ENCODE measurements at regions not wholly inside any gene's neighbourhood (a gene's known extent, or its start where the extent isn't known, plus 50 kb on each side); places are given as distances from the start of the nearest gene placed in this dataset.
"Not testable (repeated sequence)": the region's sequence is repeated elsewhere in the genome, so short reads cannot be mapped to it uniquely, and the experiment has no call there.

DNA sequence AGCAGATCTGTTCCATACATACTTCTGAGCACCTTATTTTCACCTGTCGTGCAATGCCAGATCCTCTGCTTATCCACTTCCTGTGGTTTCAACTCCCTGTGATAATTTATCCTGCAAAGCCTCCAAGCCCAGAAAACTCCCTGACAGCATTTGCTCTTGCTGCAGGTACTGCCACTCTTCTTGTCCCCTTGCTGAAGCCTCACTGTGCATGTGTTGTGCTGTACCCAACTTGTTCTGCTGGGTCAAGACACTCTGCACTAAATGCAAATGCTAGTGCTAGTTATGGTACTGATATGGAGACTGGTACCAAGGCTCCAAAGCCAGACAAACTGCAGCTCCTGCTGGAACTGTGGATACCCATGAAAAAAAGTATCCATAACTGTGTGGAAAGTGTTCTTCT lies 315.4 kb upstream of the MIR17HG start:
- no peak for DNase-seq

DNA sequence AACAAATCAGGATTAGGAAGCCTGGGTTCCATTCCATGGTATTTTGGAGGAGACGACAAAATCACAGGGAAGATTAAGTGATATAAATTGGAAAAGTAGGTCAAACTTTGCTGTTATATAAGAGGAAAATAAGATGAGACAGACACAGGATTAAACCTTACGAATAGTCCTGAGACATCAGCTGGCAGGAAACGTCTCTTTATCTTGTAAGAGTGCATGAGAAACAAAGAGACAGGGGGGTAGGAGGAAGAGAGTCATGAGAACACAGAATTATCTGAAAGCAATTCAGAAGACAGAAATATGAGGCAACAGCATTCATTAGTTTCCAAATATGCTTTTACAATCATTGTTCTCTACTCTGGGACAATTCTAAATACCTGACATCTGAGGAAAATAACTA lies 310.6 kb upstream of the MIR17HG start:
- DNase-seq, result no peak

DNA sequence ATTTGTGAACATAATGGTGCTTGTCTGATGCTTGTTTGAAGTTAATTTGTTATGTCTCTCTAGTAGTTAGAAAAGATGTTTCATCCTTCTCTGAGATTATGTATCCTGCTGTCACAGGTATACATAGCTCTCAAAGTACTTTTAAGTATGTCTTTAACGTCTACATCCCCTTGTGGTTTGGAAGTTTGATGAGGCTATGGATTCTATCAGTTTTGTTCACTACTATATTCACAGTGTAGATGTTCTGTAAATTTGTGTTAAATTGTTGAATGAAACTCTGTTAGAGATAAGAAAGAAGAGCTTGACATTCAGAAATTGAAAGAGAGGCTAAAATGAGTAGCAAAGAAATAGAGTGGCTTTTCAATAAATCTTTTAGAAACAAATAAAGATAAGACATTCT lies 304.6 kb upstream of the MIR17HG start:
- no peak for DNase-seq

DNA sequence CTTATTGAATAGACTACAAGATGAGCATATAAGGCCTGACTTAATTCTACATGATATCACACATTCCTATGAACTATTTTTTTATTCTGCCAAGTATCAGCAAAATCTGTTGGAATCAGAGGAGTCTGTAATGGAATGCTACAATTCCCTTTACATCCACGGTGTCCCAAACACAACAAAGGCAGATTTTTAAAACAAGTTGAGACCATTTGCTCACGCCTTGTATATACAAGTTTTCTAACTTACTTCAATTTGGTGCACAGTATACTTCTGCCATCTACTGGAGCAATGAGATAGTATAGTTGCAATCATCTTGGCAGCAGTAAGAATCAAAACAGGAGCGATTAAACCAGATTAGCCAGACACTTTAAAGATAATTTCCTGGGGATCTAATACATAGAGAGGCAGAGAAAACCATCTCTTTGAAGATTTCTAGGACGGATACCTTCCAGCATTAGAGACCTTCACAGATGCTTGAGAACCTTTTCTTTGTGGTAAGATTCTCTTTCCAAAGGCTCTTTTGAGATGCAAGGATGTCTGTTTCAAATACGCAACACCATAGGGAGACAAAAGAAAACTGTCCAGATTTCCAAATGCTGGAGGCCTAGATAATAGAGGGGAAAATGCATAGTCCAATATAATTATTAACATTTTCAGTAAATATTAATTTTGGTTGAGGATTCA lies 302.0 kb upstream of the MIR17HG start:
- peak; percentile 10 for DNase-seq

DNA sequence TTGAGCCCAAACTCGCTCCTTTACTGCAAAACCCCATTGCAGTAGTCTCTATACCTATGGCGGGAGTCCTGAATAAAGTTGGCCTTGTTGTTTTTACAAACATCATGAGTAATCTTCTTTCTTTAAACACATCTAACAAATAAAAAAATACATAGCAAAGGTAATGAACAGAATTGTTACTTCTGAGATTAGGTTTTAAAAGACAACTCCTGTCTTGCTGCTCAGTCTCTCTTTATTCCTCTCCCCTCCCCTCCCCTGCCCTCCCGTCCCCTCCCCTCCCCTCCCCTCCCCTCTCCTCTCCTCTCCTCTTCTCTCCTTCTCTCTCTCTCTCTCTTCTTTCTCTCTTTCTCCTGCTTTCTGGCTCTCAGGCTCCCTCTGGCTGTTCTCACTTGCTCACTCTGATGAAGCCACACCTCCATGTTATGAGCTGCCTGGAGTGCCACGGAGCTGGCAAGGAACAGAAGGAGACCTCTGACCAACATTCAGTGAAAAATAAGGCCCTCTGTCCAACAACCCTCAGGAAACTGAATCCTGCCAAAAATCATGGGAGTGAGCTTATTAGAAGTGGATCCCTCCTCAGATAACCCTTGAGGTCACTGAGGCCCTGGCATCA lies 300.7 kb upstream of the MIR17HG start:
- no peak for DNase-seq

DNA sequence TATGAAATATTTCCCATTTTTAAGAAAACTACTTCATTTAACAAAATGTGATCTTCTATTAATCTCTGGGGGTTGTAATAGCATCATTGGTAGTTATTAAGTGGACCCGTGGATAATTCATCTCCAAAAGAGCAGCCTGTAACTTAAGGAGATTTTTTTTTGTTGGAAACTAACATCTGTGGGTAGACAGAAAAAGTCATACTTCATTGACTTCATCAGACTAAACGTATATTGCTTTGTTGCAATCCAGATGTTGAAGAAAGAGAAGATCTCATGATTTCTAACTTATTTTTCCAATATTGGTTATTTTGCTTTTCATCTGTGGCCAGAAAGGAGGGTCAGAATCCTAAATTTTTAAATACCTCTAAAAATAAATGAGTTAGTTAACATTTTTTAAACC lies 296.5 kb upstream of the MIR17HG start:
- no peak for DNase-seq

DNA sequence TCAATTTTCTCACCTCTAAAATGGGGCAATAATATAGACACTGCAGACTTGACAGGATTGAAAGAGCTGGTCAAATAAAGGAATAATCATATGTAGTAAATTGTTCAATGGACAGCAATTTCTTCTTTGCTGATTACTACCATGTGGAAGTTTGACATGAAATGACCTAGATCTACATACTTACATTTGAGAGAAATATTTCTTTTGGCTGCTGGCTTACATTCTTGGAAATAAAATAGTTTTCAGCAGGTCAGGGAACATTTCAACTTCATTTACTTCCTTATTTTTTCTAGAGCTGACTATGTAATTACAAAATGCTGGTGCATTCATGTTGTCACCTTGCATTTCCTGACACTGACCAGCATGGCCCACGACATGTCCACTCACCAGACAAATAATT lies 294.6 kb upstream of the MIR17HG start:
- no peak for DNase-seq

DNA sequence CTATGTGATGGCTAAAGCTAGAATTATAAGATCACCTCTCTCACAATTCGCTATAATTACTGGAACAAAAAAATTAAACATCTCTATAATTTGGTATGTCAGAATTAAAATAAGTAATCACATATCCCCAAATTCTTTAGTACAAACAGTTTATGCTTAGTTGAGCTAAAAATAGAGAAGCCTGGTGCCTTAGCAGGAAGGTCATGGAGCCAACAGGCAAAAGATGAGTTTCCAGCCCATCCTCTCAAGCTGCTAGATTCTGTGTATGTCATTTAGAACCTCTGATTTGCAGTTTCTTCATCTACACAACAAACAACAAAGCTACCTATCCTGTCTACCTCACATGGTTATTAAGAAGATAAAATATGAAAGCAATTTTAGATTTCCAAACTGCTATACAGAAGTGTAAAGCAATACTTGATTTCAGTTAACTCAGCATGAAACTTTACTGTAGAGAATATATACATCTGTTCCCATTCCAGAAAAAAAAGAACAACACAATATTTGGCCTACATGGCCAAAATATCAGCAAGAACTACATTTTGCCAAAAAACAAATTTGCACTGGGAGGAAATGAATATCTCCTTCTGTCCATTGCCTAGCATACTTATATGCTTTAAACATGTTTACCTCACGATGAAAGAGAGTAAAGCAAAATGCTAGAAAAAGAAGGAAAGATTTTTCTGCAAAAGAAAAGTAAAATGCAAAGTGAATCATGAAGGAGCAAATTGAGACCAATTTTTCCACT lies 294.0 kb upstream of the MIR17HG start:
- DNase-seq, result no peak

DNA sequence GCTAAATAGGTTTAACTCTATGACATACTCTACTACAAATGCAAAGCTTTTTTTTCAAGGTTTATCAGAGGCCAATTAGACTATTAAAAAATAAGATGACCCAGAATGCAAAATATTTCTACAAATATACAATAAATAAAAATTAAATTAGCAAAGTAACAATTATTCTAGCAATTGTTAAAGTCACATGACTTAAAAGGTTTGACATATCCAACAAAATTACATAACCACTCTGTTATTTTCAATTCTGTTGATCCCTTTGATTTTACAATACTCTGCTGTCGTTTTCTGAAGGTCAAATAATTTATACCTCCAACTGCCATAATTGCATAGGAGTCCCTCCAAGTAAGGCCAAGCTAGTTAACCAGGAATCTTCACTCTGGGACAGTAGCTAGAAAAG lies 292.6 kb upstream of the MIR17HG start:
- no peak for DNase-seq

DNA sequence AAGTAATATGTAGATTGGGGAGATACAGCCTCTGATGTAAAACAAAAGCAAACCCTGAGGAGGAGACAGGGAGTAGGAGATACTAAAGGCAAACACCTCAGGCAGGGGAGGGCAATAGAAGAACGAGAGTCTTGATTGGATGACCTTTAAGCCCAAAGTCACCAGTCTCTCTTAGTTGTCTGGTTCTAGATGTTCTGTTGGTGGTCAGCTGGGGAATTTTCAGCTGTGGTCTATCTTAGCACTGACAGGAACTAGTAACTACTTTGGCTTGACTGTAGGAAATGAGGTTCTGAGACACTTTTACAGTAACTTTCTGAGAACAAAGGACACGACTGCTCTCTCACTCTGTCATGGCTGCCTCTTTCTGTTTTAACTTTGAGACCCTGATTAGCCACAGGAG lies 290.7 kb upstream of the MIR17HG start:
- DNase-seq, result no peak

DNA sequence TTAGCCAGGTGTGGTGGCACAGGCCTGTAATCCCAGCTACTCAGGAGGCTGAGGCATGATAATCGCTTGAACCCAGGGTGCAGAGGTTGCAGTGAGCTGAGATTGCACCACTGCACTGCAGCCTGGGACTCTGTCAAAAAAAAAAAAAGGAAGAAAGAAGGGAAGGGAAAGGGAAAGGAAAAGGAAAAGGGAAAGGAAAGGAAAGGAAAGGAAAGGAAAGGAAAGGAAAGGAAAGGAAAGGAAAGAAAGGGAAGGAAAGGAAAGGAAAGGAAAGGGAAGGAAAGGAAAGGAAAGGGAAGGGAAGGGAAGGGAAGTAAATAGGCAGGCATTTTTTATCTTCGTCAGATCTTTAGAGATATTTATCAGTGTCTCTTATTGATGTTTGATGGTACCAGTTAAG lies 290.0 kb upstream of the MIR17HG start:
- DNase-seq, result not testable (repeated sequence)

DNA sequence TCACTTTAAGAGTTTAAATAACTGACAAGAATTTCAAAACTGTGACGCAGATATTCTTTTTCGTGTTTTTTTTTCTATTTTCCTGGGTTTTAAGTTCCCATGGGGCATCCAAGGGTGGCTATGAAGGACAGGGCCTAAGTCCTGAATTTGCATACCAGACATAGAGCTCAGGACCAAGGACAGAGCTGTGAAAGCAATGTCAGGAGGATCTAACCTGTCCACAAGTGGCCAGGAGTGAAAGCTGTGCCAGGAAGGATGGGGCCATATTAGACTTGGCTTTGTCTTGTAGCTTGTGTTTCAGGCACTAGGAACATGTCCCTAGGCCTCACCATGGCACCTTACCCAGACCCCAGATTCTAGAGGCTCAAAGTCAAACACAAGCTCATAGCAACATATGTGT lies 289.4 kb upstream of the MIR17HG start:
- DNase-seq, result no peak

DNA sequence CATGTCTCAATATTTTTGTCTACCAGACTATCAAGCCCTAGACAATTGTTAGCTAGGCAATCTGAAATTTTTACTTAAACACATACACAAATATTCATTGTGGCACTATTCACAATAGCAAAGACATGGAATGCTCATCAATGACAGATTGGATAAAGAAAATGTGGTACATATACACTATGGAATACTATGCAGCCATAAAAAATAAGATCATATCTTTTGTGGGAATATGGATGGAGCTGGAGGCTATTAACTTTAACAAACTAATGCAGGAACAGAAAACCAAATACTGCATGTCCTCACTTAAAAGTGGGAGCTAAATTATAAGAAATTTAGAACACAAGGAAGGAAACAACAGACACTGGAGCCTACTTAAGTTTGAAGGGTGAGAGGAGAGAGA lies 288.6 kb upstream of the MIR17HG start:
- DNase-seq, result no peak

DNA sequence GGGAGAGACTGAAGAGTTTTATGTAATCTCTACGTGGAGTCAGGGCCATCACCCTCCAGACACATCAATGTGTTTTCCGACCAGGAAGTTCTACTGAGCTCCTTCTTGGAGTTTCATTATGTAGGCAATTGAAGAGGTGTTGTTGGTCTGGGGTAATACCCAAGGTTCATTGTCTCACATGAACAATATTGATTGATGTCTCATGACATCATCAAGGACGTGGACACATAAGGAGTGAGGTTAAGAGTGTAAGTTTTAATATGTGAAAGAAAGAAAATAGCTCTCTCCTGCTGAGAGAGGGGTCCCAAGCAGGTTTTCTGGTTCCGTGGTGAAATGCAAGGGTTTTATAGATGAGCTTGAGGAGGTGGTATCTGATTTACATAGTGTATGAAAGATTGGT lies 280.7 kb upstream of the MIR17HG start:
- no peak for DNase-seq

DNA sequence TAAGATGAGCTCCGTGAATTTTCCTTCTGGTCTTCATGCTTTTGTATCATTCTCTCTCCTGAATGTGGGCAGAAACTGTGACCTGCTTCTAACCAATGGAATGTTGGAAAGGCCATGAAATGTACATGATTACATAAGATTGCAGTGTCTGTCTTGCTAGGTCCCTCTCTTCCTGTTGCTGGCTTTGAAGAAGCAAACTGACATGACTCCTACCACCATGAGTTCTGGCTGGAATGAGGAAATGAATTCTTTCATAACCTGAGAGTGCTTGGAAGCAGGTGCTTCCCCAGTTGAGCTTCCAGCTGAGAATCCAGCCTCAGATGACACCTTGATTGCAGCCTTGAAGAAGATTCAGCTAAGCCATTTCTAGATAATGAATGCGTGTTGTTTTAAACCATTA lies 275.0 kb upstream of the MIR17HG start:
- DNase-seq, result no peak

DNA sequence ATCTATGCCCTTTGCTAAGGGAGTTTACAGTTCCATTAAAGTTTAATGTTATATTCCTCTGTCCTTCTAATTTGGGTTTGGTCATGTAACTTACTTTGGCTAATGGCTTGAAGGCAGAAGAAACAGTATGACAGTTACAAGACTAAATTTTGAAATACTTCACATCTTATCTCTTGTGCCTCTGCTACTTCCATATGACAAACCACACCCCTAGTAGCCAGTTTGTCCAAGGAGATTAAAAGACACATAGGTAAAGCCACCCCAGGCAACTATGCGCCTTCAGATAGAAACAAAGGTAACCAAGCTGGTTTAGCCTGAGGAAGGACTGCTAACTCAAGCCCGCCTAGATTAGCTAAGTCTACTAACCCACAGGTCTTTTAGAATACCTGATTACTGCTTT lies 273.4 kb upstream of the MIR17HG start:
- no peak for DNase-seq

DNA sequence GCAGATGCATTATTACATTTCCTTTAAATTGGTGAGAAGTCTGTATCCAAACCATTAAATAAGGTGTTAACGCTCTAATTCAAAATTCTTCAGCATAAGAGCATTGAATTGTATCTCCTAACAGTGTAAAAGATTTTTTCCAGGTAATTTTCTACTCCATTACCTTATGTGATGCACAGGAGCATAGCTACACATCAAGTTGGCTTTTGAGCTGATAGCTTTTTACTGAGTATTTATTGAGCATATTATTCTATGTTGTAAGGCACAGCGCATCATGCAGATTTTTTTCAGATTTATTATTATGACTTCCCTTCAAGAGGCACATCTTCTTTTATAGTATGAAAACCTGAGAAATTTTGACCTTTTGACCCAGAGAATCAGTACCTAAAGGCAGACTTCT lies 270.7 kb upstream of the MIR17HG start:
- DNase-seq, result no peak

DNA sequence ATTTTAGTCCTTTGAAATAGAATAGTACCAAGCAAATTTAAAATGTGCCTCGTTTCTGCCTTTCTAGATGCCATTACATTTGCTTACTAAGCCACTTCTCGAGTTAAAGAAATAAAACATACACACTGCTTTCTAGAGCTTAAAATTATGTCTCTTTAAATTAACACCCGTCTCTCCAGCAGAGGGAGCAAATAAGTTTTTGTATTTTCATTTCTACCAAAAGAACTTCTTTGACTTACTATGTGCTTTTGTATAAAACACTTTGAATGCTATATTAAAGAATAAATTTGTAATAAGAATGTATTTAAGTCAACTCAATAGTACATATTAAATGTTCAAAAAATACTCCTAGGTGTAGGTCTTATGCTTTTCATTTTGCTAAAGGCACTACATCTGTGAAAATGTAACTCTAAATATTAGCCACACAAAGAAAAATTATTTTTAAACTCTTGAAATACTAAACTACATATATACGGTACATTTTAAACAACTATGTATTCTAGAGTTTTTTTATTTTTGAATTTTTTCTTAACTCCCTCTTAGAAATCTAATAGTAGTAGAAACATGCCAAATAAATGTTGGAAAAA lies 269.3 kb upstream of the MIR17HG start:
- DNase-seq, result peak; percentile 12

DNA sequence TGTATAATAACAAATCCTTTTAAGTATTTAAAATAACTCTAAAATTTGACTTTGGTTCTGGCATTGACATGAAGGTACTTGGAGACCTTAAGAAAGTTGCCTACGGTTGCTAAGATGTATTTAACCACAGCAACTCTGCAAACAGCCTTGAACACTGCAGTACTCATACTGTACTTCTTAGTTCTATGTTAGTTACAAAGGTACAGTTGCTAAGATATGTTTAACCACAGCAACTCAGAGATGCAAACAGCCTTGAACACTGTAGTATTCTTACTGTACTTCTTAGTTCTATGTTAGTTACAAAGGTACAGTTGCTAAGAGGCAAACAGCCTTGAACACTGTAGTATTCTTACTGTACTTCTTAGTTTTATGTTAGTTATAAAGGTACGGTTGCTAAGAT lies 268.3 kb upstream of the MIR17HG start:
- DNase-seq, result no peak

DNA sequence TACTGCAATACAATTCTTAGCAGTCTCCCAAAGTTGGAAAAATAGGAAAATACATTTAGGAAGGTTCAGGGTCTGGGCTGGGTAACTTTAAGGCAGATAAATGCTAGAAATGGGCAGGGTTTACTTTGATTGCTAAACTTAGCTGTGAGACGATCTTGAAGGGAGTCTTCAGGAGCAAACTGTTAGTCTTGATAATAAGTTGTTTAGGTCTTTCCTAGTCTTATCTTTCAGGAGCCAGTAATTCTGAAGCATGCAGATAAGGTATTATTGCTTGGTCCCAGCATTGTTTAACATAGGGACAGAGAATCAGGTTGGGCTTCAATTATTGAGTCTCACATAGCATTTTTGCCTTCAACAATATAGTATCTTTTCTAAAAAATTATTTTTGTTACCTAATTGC lies 262.4 kb upstream of the MIR17HG start:
- no peak for DNase-seq

DNA sequence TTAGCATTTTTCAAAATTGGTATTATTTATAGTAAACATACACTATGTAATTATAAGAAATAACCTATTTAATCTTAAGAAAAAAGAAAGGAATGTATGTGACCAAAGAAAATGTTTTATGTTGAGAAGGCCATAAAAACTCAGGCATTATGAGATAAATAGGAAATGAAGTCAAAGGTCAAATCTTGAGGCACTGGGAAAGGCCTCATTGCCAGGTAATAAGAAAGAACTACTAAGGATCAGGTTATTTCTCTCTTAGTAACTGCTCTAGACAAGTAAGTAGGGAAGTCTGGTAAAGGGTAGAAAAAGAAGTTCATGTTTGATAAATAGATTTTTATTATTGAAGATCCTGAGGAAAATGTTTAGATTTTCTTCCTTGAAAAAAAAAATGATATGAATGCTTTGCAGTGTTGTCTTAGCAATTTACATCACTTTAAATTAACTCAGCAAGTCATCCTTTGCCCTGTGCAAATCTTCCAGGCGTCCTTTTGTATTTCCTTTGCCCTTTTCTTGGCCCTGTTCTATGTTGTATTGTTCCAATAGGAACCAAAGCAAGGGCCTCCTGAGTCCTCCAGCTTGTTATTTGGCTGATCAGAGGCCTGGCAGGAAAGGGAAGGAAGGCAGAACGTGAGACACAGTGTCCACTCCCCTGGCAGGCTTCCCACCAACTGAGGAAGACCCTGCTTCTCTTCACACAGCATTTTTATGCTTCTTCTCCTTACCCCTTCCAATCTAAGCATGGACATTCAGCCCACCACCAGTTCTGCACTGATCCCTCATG lies 260.4 kb upstream of the MIR17HG start:
- DNase-seq, result no peak

DNA sequence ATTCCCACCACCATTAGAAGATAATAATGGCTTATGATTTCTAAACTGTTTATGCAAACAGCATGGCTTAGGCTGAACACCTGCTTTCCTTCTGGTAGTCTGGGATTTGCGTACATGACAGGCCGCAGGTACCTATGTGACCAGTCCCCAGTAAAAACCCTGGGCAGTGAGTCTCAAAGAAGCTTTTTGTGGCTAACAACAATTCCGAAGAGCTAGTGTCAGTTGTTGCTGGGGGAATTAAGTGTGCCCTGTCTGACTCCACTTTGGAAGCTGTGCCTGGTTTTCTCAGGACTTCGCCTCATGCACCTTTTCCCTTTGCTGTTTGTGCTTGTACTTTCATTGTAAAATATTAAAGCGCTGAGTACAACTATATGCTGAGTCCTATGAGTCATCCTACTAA lies 250.2 kb upstream of the MIR17HG start:
- DNase-seq, result no peak

DNA sequence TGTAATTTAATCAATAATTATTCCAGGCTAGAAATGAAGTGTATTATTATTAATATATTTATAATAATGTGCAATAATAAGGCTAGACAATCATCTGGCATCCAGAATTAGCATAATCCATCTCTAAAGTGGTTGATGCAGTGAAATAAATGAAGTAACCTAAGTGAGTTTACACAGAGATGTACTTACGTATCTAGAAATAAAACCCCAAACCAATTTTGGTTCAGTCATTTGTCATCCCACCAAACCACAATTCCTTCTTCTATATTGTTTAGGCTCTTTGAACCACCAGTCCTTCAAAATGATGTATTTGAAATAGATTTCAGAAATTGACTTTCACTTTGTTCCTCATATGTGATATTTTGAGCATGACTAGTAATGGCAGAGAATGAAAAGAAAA lies 247.6 kb upstream of the MIR17HG start:
- no peak for DNase-seq
